Neural progenitor cell (in vitro differentiated cells): ENCODE measurements at regions not wholly inside any gene's neighbourhood (a gene's known extent, or its start where the extent isn't known, plus 50 kb on each side); places are given as distances from the start of the nearest gene placed in this dataset.

Experiments used
- DNase-seq: peaks from one replicate; pipeline ENCODE4 v3.0.0-alpha.2; 2016; ENCODE audit warnings: low spot score
- H2AFZ ChIP-seq: fragments of 200-600 bp; sonication (generic); replicated peaks from 2 replicates; pipeline ENCODE4 v1.6.1; 2016; ENCODE audit warnings: antibody characterized with exemption
- H3F3A ChIP-seq: fragments of 200-600 bp; sonication (generic); 2 replicates; pipeline ENCODE4 v1.6.1; 2016; ENCODE audit warnings: antibody characterized with exemption, low read depth
- H3K27ac ChIP-seq: fragments of 200-600 bp; sonication (generic); 2 replicates; pipeline ENCODE4 v1.5.1; 2016; ENCODE audit warnings: mild to moderate bottlenecking
- H3K27me3 ChIP-seq: fragments of 200-600 bp; sonication (generic); 2 replicates; pipeline ENCODE4 v1.6.1; 2016; ENCODE audit warnings: mild to moderate bottlenecking, moderate library complexity
- H3K36me3 ChIP-seq: fragments of 200-600 bp; sonication (generic); 2 replicates; pipeline ENCODE4 v1.5.1; 2016
- H3K4me1 ChIP-seq: fragments of 200-600 bp; sonication (generic); 2 replicates; pipeline ENCODE4 v1.6.1; 2016; ENCODE audit warnings: mixed run types
- H3K4me2 ChIP-seq: fragments of 200-600 bp; sonication (generic); 2 replicates; pipeline ENCODE4 v1.6.1; 2016
- H3K4me3 ChIP-seq: fragments of 200-600 bp; sonication (generic); 2 replicates; pipeline ENCODE4 v1.5.1; 2016
- H3K79me2 ChIP-seq: fragments of 200-600 bp; sonication (generic); 2 replicates; pipeline ENCODE4 v1.6.1; 2016; ENCODE audit warnings: low read depth
- H3K9ac ChIP-seq: fragments of 200-600 bp; sonication (generic); 2 replicates; pipeline ENCODE4 v1.6.1; 2016
- H3K9me3 ChIP-seq: fragments of 200-600 bp; sonication (generic); 2 replicates; pipeline ENCODE4 v1.5.1; 2016; ENCODE audit warnings: low read depth
- H4K20me1 ChIP-seq: fragments of 200-600 bp; sonication (generic); 2 replicates; pipeline ENCODE4 v1.6.1; 2016; ENCODE audit warnings: low read depth
- H3K27ac Mint-ChIP-seq: 3 replicates; pipeline ENCODE4 v1.8.0; 2021; ENCODE audit warnings: mixed read lengths
- H3K27me3 Mint-ChIP-seq: 2 replicates; pipeline ENCODE4 v1.8.0; 2022; ENCODE audit warnings: low read depth, mild to moderate bottlenecking, inconsistent platforms, moderate library complexity, mixed read lengths; ENCODE audit not compliant: insufficient read depth
- H3K36me3 Mint-ChIP-seq: 3 replicates; pipeline ENCODE4 v1.8.0; 2021; ENCODE audit warnings: mixed read lengths
- H3K4me1 Mint-ChIP-seq: 3 replicates; pipeline ENCODE4 v1.8.0; 2021; ENCODE audit warnings: mixed read lengths
- H3K4me3 Mint-ChIP-seq: 3 replicates; pipeline ENCODE4 v1.8.0; 2021; ENCODE audit warnings: mild to moderate bottlenecking, moderate library complexity, mixed read lengths
- H3K9me3 Mint-ChIP-seq: 3 replicates; pipeline ENCODE4 v1.8.0; 2020; ENCODE audit warnings: mixed read lengths
- CTCF ChIP-seq: fragments of 200-600 bp; sonication (generic); IDR thresholded peaks from 2 replicates; pipeline ENCODE4 v1.5.1; 2017; ENCODE audit warnings: antibody characterized with exemption, mild to moderate bottlenecking
- EZH2 ChIP-seq: fragments of 200-600 bp; sonication (generic); IDR thresholded peaks from 2 replicates; pipeline ENCODE4 v1.6.1; 2017; ENCODE audit warnings: antibody characterized with exemption, mild to moderate bottlenecking, moderate library complexity
- EZH2phosphoT487 ChIP-seq: fragments of 200-600 bp; sonication (generic); IDR thresholded peaks from 2 replicates; pipeline ENCODE4 v1.6.1; 2017; ENCODE audit warnings: antibody characterized with exemption

GRCh38 chr7:25998499-25998898 is 153.5 kb upstream of the NFE2L3 start:
- Mint-ChIP-seq H3K9me3 (no peaks in the 10 kb centered on the region), H3K27ac (no peak overlapping the region), H3K27me3 (peaks cover 2% of the 10 kb centered on the region), H3K4me1 (no peaks in the 10 kb centered on the region), H3K36me3 (no peaks in the 10 kb centered on the region), H3K4me3 (no peak overlapping the region)
- DNase-seq = no peak
- Histone ChIP-seq H3K9me3 (peaks cover 3% of the 10 kb centered on the region), H4K20me1 (no peaks in the 10 kb centered on the region), H2AFZ (no peak overlapping the region), H3K79me2 (no peaks in the 10 kb centered on the region), H3K9ac (no peak overlapping the region), H3F3A (no peaks in the 10 kb centered on the region), H3K36me3 (no peaks in the 10 kb centered on the region), H3K27me3 (no peaks in the 10 kb centered on the region), H3K4me2 (no peak overlapping the region), H3K4me1 (no peaks in the 10 kb centered on the region), H3K27ac (no peak overlapping the region), H3K4me3 (no peak overlapping the region)
- TF ChIP-seq EZH2phosphoT487 = no peak
- TF ChIP-seq EZH2 = no peak
- TF ChIP-seq CTCF = no peak

- no peaks in the 10 kb centered on the region for H3K36me3 ChIP-seq
- H2AFZ ChIP-seq = no peak overlapping the region
- no peak for TF ChIP-seq CTCF
- no peak for TF ChIP-seq EZH2
- no peak for TF ChIP-seq EZH2phosphoT487
- H3K4me2 ChIP-seq = no peak overlapping the region
- H3K9ac ChIP-seq = no peak overlapping the region
- H3K4me3 ChIP-seq = no peak overlapping the region
- H3K9me3 ChIP-seq = no peaks in the 10 kb centered on the region
- no peak for DNase-seq
- no peaks in the 10 kb centered on the region for H3K4me1 ChIP-seq
- H3K27ac ChIP-seq = no peak overlapping the region
- Mint-ChIP-seq H3K4me3 (no peak overlapping the region), H3K9me3 (no peaks in the 10 kb centered on the region), H3K27me3 (peaks cover 2% of the 10 kb centered on the region), H3K27ac (no peak overlapping the region), H3K36me3 (no peaks in the 10 kb centered on the region), H3K4me1 (no peaks in the 10 kb centered on the region)
- H3K79me2 ChIP-seq = no peaks in the 10 kb centered on the region
- H4K20me1 ChIP-seq = no peaks in the 10 kb centered on the region
- H3K27me3 ChIP-seq = peaks cover 10% of the 10 kb centered on the region
- H3F3A ChIP-seq = no peaks in the 10 kb centered on the region
Observed at GRCh38 chr7:26000841-26001240, 151.2 kb upstream of the NFE2L3 start.

GRCh38 chr7:26001662-26002244 is 150.2 kb upstream of the NFE2L3 start:
- no peak overlapping the region for H3K4me3 Mint-ChIP-seq
- peaks cover 5% of the 10 kb centered on the region for H3K27me3 Mint-ChIP-seq
- H3K9ac ChIP-seq = no peak overlapping the region
- TF ChIP-seq CTCF = no peak
- no peaks in the 10 kb centered on the region for H3K79me2 ChIP-seq
- no peak for DNase-seq
- no peak overlapping the region for H3K27ac Mint-ChIP-seq
- H3K9me3 Mint-ChIP-seq = no peaks in the 10 kb centered on the region
- no peaks in the 10 kb centered on the region for H3K4me1 ChIP-seq
- H3K36me3 ChIP-seq = no peaks in the 10 kb centered on the region
- no peaks in the 10 kb centered on the region for H3K4me1 Mint-ChIP-seq
- H4K20me1 ChIP-seq = no peaks in the 10 kb centered on the region
- H3F3A ChIP-seq = no peaks in the 10 kb centered on the region
- H3K4me3 ChIP-seq = no peak overlapping the region
- no peaks in the 10 kb centered on the region for H3K36me3 Mint-ChIP-seq
- no peak overlapping the region for H2AFZ ChIP-seq
- H3K9me3 ChIP-seq = no peaks in the 10 kb centered on the region
- no peak overlapping the region for H3K4me2 ChIP-seq
- no peak overlapping the region for H3K27ac ChIP-seq
- H3K27me3 ChIP-seq = peaks cover 17% of the 10 kb centered on the region
